ENCODE measurements at regions not wholly inside any gene's neighbourhood (a gene's known extent, or its start where the extent isn't known, plus 50 kb on each side); places are given as distances from the start of the nearest gene placed in this dataset.
A peak's percentile ranks its signal among the peaks of the same experiment; 100 is the strongest.
"Not testable (repeated sequence)": the region's sequence is repeated elsewhere in the genome, so short reads cannot be mapped to it uniquely, and the experiment has no call there.

GRCh38 chr1:229013981-229014380, 256.9 kb upstream of the RAB4A start:
- Histone ChIP-seq H3K23ac (ENCODE audit: low read length) (no peak overlapping the region), H3K27ac (ENCODE audit: low read depth, low read length) (no peak overlapping the region)
- WGBS (ENCODE audit: extremely low coverage, insufficient coverage, low lambda C conversion rate) = no CpG with 5 or more reads among the region's 7 CpGs

DNA sequence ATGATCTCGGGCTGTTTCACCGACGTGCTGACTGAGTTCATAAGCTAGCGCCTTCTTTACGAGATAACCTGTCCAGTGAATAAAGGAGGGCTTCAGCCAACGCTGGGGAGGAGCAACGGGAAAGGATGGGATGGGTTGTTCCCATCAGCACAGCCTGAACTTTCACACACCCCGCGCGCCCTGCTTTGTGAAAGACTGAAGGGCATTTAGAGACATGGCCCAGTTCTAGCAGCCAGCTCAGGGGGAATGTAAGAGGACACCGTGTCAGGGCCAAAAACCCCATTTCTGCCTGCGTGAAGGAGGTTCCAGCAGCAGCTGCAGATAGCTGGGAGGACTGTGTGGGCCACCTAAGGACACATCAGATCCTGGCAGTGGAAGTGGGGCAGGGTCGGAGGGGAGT, 255.1 kb upstream of the RAB4A start:
- Histone ChIP-seq H2BK120ac (ENCODE audit: low read depth, low read length) (no peak overlapping the region), H3K36me3 (ENCODE audit: control insufficient read depth, insufficient read depth, low read length) (no peaks in the 10 kb centered on the region), H2BK5ac (ENCODE audit: low read length) (no peak overlapping the region), H3K27ac (ENCODE audit: low read depth, low read length) (no peak overlapping the region), H2BK15ac (replicated peaks; ENCODE audit: low read depth) (no peak overlapping the region), H4K5ac (ENCODE audit: low read length) (no peak overlapping the region), H3K23ac (ENCODE audit: low read length) (no peak overlapping the region), H3K4me3 (ENCODE audit: low read length) (no peak overlapping the region), H3K79me1 (ENCODE audit: low read length) (no peaks in the 10 kb centered on the region), H3K4ac (ENCODE audit: low read depth, low read length) (no peak overlapping the region), H3K4me2 (ENCODE audit: low read length) (no peak overlapping the region), H3K27me3 (ENCODE audit: insufficient read depth, low read length, poor library complexity) (no peaks in the 10 kb centered on the region), H2AK5ac (ENCODE audit: low read length) (peak overlapping the region; percentile 89), H3K9ac (ENCODE audit: low read length) (no peak overlapping the region), H3K56ac (ENCODE audit: low read length) (peak overlapping the region; percentile 61), H3K18ac (ENCODE audit: low read length) (no peak overlapping the region), H4K8ac (ENCODE audit: low read depth, low read length) (no peak overlapping the region), H3K4me1 (ENCODE audit: control insufficient read depth, low read depth, low read length) (peaks cover 2% of the 10 kb centered on the region), H3K79me2 (ENCODE audit: control insufficient read depth, insufficient read depth, low read length) (no peaks in the 10 kb centered on the region)
- WGBS (ENCODE audit: extremely low coverage, insufficient coverage, low lambda C conversion rate) = no CpG with 5 or more reads among the region's 13 CpGs
- DNase-seq = no peak

More at GRCh38 chr1:229013981-229014380, 256.9 kb upstream of the RAB4A start:
- H2BK15ac ChIP-seq (replicated peaks; ENCODE audit: low read depth) = no peak overlapping the region
- no peaks in the 10 kb centered on the region for H3K79me2 ChIP-seq (ENCODE audit: control insufficient read depth, insufficient read depth, low read length)
- no peak overlapping the region for H2BK5ac ChIP-seq (ENCODE audit: low read length)
- H3K4me2 ChIP-seq (ENCODE audit: low read length) = no peak overlapping the region
- no peak overlapping the region for H2BK120ac ChIP-seq (ENCODE audit: low read depth, low read length)
- no peaks in the 10 kb centered on the region for H3K27me3 ChIP-seq (ENCODE audit: insufficient read depth, low read length, poor library complexity)
- H3K79me1 ChIP-seq (ENCODE audit: low read length) = no peaks in the 10 kb centered on the region
- H3K18ac ChIP-seq (ENCODE audit: low read length) = no peak overlapping the region
- no peak overlapping the region for H4K8ac ChIP-seq (ENCODE audit: low read depth, low read length)
- H2AK5ac ChIP-seq (ENCODE audit: low read length) = no peak overlapping the region
- no peak overlapping the region for H3K4ac ChIP-seq (ENCODE audit: low read depth, low read length)
- no peak overlapping the region for H3K4me3 ChIP-seq (ENCODE audit: low read length)
- no peak overlapping the region for H3K9ac ChIP-seq (ENCODE audit: low read length)
- peak; percentile 73 for DNase-seq
- H4K5ac ChIP-seq (ENCODE audit: low read length) = no peak overlapping the region
- H3K36me3 ChIP-seq (ENCODE audit: control insufficient read depth, insufficient read depth, low read length) = no peaks in the 10 kb centered on the region
- peaks cover 2% of the 10 kb centered on the region for H3K4me1 ChIP-seq (ENCODE audit: control insufficient read depth, low read depth, low read length)
- H3K56ac ChIP-seq (ENCODE audit: low read length) = no peak overlapping the region

- WGBS (ENCODE audit: extremely low coverage, insufficient coverage, low lambda C conversion rate) = no CpG with 5 or more reads among the region's 4 CpGs
- no peaks in the 10 kb centered on the region for H3K36me3 ChIP-seq (ENCODE audit: control insufficient read depth, insufficient read depth, low read length)
- H3K23ac ChIP-seq (ENCODE audit: low read length) = no peak overlapping the region
These were observed 253.8 kb upstream of the RAB4A start for GRCh38 chr1:229017091-229017490.

GRCh38 chr1:229018674-229019295, 252.1 kb upstream of the RAB4A start:
- DNase-seq = no peak
- Histone ChIP-seq H3K4ac (ENCODE audit: low read depth, low read length) (no peak overlapping the region), H3K4me2 (ENCODE audit: low read length) (no peak overlapping the region), H2BK15ac (replicated peaks; ENCODE audit: low read depth) (no peak overlapping the region), H3K9ac (ENCODE audit: low read length) (no peak overlapping the region), H3K27ac (ENCODE audit: low read depth, low read length) (no peak overlapping the region), H2BK120ac (ENCODE audit: low read depth, low read length) (no peak overlapping the region), H3K79me1 (ENCODE audit: low read length) (no peaks in the 10 kb centered on the region), H3K4me3 (ENCODE audit: low read length) (no peak overlapping the region), H3K18ac (ENCODE audit: low read length) (no peak overlapping the region), H3K36me3 (ENCODE audit: control insufficient read depth, insufficient read depth, low read length) (no peaks in the 10 kb centered on the region), H3K56ac (ENCODE audit: low read length) (no peak overlapping the region), H4K8ac (ENCODE audit: low read depth, low read length) (no peak overlapping the region), H3K27me3 (ENCODE audit: insufficient read depth, low read length, poor library complexity) (no peaks in the 10 kb centered on the region), H3K79me2 (ENCODE audit: control insufficient read depth, insufficient read depth, low read length) (no peaks in the 10 kb centered on the region), H3K4me1 (ENCODE audit: control insufficient read depth, low read depth, low read length) (no peaks in the 10 kb centered on the region), H4K5ac (ENCODE audit: low read length) (no peak overlapping the region), H2AK5ac (ENCODE audit: low read length) (no peak overlapping the region), H2BK5ac (ENCODE audit: low read length) (no peak overlapping the region), H3K23ac (ENCODE audit: low read length) (no peak overlapping the region)
- WGBS (ENCODE audit: extremely low coverage, insufficient coverage, low lambda C conversion rate) = no CpG with 5 or more reads among the region's 2 CpGs

More at GRCh38 chr1:229017091-229017490, 253.8 kb upstream of the RAB4A start:
- no peak overlapping the region for H4K8ac ChIP-seq (ENCODE audit: low read depth, low read length)
- no peak overlapping the region for H2BK120ac ChIP-seq (ENCODE audit: low read depth, low read length)
- no peak overlapping the region for H2BK15ac ChIP-seq (replicated peaks; ENCODE audit: low read depth)
- DNase-seq = no peak
- H3K18ac ChIP-seq (ENCODE audit: low read length) = no peak overlapping the region
- no peak overlapping the region for H2AK5ac ChIP-seq (ENCODE audit: low read length)
- H3K56ac ChIP-seq (ENCODE audit: low read length) = no peak overlapping the region
- H3K79me2 ChIP-seq (ENCODE audit: control insufficient read depth, insufficient read depth, low read length) = no peaks in the 10 kb centered on the region
- H3K4me2 ChIP-seq (ENCODE audit: low read length) = no peak overlapping the region
- no peak overlapping the region for H3K27ac ChIP-seq (ENCODE audit: low read depth, low read length)
- H4K5ac ChIP-seq (ENCODE audit: low read length) = no peak overlapping the region
- H3K9ac ChIP-seq (ENCODE audit: low read length) = no peak overlapping the region
- H2BK5ac ChIP-seq (ENCODE audit: low read length) = no peak overlapping the region
- no peak overlapping the region for H3K4me3 ChIP-seq (ENCODE audit: low read length)
- no peak overlapping the region for H3K4ac ChIP-seq (ENCODE audit: low read depth, low read length)
- no peaks in the 10 kb centered on the region for H3K27me3 ChIP-seq (ENCODE audit: insufficient read depth, low read length, poor library complexity)
- peaks cover 2% of the 10 kb centered on the region for H3K4me1 ChIP-seq (ENCODE audit: control insufficient read depth, low read depth, low read length)
- H3K79me1 ChIP-seq (ENCODE audit: low read length) = no peaks in the 10 kb centered on the region

- Histone ChIP-seq H2BK5ac (ENCODE audit: low read length) (no peak overlapping the region), H3K56ac (ENCODE audit: low read length) (no peak overlapping the region), H3K36me3 (ENCODE audit: control insufficient read depth, insufficient read depth, low read length) (no peaks in the 10 kb centered on the region), H3K18ac (ENCODE audit: low read length) (no peak overlapping the region), H2BK15ac (replicated peaks; ENCODE audit: low read depth) (no peak overlapping the region), H3K79me1 (ENCODE audit: low read length) (no peaks in the 10 kb centered on the region), H3K4me3 (ENCODE audit: low read length) (no peak overlapping the region), H3K4me2 (ENCODE audit: low read length) (no peak overlapping the region), H4K8ac (ENCODE audit: low read depth, low read length) (no peak overlapping the region), H2BK120ac (ENCODE audit: low read depth, low read length) (no peak overlapping the region), H3K79me2 (ENCODE audit: control insufficient read depth, insufficient read depth, low read length) (no peaks in the 10 kb centered on the region), H3K9ac (ENCODE audit: low read length) (no peak overlapping the region), H3K27ac (ENCODE audit: low read depth, low read length) (no peak overlapping the region), H2AK5ac (ENCODE audit: low read length) (no peak overlapping the region), H3K4ac (ENCODE audit: low read depth, low read length) (no peak overlapping the region), H3K27me3 (ENCODE audit: insufficient read depth, low read length, poor library complexity) (no peaks in the 10 kb centered on the region), H3K23ac (ENCODE audit: low read length) (no peak overlapping the region), H4K5ac (ENCODE audit: low read length) (no peak overlapping the region), H3K4me1 (ENCODE audit: control insufficient read depth, low read depth, low read length) (no peaks in the 10 kb centered on the region)
- no peak for DNase-seq
- WGBS (ENCODE audit: extremely low coverage, insufficient coverage, low lambda C conversion rate) = no CpG with 5 or more reads among the region's 8 CpGs
These were observed 251.1 kb upstream of the RAB4A start for GRCh38 chr1:229019663-229020271.

DNA sequence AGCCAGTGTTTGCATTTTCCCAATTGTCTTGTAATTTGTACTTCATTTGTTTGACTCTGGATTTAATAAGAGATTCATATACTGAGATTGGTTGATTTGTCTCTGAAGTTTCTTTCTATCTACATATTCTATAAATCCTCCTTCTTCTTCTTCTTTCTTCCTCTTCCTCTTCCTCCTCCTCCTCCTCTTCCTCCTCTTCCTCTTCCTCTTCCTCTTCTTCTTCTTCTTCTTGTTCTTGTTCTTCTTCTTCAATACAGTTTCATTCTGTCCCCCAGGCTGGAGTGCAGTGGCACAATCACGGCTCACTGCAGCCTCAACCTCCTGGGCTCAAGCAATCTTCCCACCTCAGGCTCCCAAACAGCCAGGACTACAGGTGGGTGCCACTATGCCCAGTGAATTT, 249.9 kb upstream of the RAB4A start:
- not testable (repeated sequence) for H3K23ac ChIP-seq (ENCODE audit: low read length); H3K4me1 ChIP-seq (ENCODE audit: control insufficient read depth, low read depth, low read length); H4K8ac ChIP-seq (ENCODE audit: low read depth, low read length); H3K79me2 ChIP-seq (ENCODE audit: control insufficient read depth, insufficient read depth, low read length); DNase-seq; H3K4me3 ChIP-seq (ENCODE audit: low read length); H3K27me3 ChIP-seq (ENCODE audit: insufficient read depth, low read length, poor library complexity); H3K36me3 ChIP-seq (ENCODE audit: control insufficient read depth, insufficient read depth, low read length); H3K27ac ChIP-seq (ENCODE audit: low read depth, low read length); H3K4me2 ChIP-seq (ENCODE audit: low read length); H3K79me1 ChIP-seq (ENCODE audit: low read length); H2BK15ac ChIP-seq (replicated peaks; ENCODE audit: low read depth); H4K5ac ChIP-seq (ENCODE audit: low read length); H2BK120ac ChIP-seq (ENCODE audit: low read depth, low read length); H3K4ac ChIP-seq (ENCODE audit: low read depth, low read length); H3K18ac ChIP-seq (ENCODE audit: low read length); H3K9ac ChIP-seq (ENCODE audit: low read length); H2BK5ac ChIP-seq (ENCODE audit: low read length); H2AK5ac ChIP-seq (ENCODE audit: low read length); H3K56ac ChIP-seq (ENCODE audit: low read length)
- no CpG with 5 or more reads among the region's 1 CpG for WGBS (ENCODE audit: extremely low coverage, insufficient coverage, low lambda C conversion rate)

All from mesendoderm (in vitro differentiated cells).